HL-60 (cell line): ENCODE measurements at regions not wholly inside any gene's neighbourhood (a gene's known extent, or its start where the extent isn't known, plus 50 kb on each side); places are given as distances from the start of the nearest gene placed in this dataset.
"Not testable (repeated sequence)": the region's sequence is repeated elsewhere in the genome, so short reads cannot be mapped to it uniquely, and the experiment has no call there.

Source experiments
- DNase-seq, 2 experiments: peaks; one replicate each; pipeline ENCODE4 v3.0.0-alpha.2; 2010 to 2020; ENCODE audit warnings: low read depth in 1 of 2, low spot score in 1 of 2
- H3K27ac ChIP-seq: fragments of 250-450 bp; sonication (Bioruptor Pico); replicated peaks from 2 replicates; pipeline ENCODE4 v1.5.1; 2020; ENCODE audit warnings: mild to moderate bottlenecking, moderate library complexity
- H3K27me3 ChIP-seq: fragments of 250-450 bp; sonication (Bioruptor Pico); 2 replicates; pipeline ENCODE4 v1.5.1; 2021; ENCODE audit warnings: mild to moderate bottlenecking, moderate library complexity; ENCODE audit not compliant: insufficient read depth, poor library complexity, severe bottlenecking
- H3K4me3 ChIP-seq: replicated peaks from 2 replicates; pipeline ENCODE4 v1.5.1; 2011; ENCODE audit warnings: mild to moderate bottlenecking, control low read depth, low read length; ENCODE audit not compliant: insufficient read depth
- GABPA ChIP-seq: IDR thresholded peaks from 2 replicates; pipeline ENCODE4 v1.6.1; 2012; ENCODE audit warnings: low read depth
- POLR2AphosphoS5 ChIP-seq: IDR thresholded peaks from 2 replicates; pipeline ENCODE4 v1.6.1; 2012; ENCODE audit warnings: low read depth
- SPI1 ChIP-seq: IDR thresholded peaks from 2 replicates; pipeline ENCODE4 v1.6.1; 2012; ENCODE audit warnings: low read depth, mild to moderate bottlenecking, borderline replicate concordance
- TF ChIP-seq, protein P1 (sequence below): IDR thresholded peaks from 2 replicates; pipeline ENCODE4 v1.6.1; 2012; ENCODE audit warnings: low read depth; ENCODE audit not compliant: insufficient replicate concordance
- TF ChIP-seq, protein P2 (sequence below): IDR thresholded peaks from one replicate; pipeline ENCODE4 v1.5.1; 2011; ENCODE audit warnings: low read length, control low read depth, inconsistent platforms; ENCODE audit not compliant: insufficient read depth

DNA sequence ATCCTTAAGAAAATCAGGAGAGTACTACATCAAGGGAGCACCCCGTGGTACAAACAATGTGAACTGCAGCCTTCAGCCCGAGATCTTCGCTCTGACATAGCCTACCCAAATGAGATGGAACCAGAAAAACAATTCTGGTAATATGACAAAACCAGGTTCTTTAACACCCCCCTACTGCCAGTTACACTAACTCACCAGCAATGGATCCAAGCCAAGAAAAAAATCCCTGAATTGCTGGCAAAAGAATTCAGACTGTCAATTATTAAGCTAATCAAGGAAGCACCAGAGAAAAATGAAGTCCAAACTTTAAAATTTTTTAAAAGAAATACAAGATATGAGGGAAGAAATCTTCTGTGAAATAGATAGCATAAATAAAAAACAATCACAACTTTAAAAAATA lies 101.7 kb upstream of the KLF8 start:
- TF ChIP-seq, protein P1, sequence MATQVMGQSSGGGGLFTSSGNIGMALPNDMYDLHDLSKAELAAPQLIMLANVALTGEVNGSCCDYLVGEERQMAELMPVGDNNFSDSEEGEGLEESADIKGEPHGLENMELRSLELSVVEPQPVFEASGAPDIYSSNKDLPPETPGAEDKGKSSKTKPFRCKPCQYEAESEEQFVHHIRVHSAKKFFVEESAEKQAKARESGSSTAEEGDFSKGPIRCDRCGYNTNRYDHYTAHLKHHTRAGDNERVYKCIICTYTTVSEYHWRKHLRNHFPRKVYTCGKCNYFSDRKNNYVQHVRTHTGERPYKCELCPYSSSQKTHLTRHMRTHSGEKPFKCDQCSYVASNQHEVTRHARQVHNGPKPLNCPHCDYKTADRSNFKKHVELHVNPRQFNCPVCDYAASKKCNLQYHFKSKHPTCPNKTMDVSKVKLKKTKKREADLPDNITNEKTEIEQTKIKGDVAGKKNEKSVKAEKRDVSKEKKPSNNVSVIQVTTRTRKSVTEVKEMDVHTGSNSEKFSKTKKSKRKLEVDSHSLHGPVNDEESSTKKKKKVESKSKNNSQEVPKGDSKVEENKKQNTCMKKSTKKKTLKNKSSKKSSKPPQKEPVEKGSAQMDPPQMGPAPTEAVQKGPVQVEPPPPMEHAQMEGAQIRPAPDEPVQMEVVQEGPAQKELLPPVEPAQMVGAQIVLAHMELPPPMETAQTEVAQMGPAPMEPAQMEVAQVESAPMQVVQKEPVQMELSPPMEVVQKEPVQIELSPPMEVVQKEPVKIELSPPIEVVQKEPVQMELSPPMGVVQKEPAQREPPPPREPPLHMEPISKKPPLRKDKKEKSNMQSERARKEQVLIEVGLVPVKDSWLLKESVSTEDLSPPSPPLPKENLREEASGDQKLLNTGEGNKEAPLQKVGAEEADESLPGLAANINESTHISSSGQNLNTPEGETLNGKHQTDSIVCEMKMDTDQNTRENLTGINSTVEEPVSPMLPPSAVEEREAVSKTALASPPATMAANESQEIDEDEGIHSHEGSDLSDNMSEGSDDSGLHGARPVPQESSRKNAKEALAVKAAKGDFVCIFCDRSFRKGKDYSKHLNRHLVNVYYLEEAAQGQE, result no peak
- TF ChIP-seq GABPA (no peak), SPI1 (no peak), POLR2AphosphoS5 (no peak)
- TF ChIP-seq, protein P2, sequence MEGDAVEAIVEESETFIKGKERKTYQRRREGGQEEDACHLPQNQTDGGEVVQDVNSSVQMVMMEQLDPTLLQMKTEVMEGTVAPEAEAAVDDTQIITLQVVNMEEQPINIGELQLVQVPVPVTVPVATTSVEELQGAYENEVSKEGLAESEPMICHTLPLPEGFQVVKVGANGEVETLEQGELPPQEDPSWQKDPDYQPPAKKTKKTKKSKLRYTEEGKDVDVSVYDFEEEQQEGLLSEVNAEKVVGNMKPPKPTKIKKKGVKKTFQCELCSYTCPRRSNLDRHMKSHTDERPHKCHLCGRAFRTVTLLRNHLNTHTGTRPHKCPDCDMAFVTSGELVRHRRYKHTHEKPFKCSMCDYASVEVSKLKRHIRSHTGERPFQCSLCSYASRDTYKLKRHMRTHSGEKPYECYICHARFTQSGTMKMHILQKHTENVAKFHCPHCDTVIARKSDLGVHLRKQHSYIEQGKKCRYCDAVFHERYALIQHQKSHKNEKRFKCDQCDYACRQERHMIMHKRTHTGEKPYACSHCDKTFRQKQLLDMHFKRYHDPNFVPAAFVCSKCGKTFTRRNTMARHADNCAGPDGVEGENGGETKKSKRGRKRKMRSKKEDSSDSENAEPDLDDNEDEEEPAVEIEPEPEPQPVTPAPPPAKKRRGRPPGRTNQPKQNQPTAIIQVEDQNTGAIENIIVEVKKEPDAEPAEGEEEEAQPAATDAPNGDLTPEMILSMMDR, result no peak
- DNase-seq, result no peak
- Histone ChIP-seq H3K27ac (no peak overlapping the region), H3K27me3 (no peaks in the 10 kb centered on the region), H3K4me3 (no peak overlapping the region)

GRCh38 chrX:56164135-56164534 lies 68.0 kb upstream of the KLF8 start:
- not testable (repeated sequence) for H3K4me3 ChIP-seq, H3K27ac ChIP-seq, DNase-seq

More at GRCh38 chrX:56164135-56164534, 68.0 kb upstream of the KLF8 start:
- not testable (repeated sequence) for H3K27me3 ChIP-seq
